Mesendoderm (in vitro differentiated cells): ENCODE measurements at regions not wholly inside any gene's neighbourhood (a gene's known extent, or its start where the extent isn't known, plus 50 kb on each side); places are given as distances from the start of the nearest gene placed in this dataset.

ENCODE experiments used
- DNase-seq: peaks from one replicate; pipeline ENCODE4 v3.0.0; 2013
- H2AK5ac ChIP-seq: 2 replicates; pipeline ENCODE4 v1.6.1; 2013; ENCODE audit warnings: low read length, inconsistent platforms
- H2BK120ac ChIP-seq: 2 replicates; pipeline ENCODE4 v1.6.1; 2013; ENCODE audit warnings: low read depth, mild to moderate bottlenecking, low read length, moderate library complexity, mixed read lengths
- H2BK15ac ChIP-seq: replicated peaks from 2 replicates; pipeline ENCODE4 v1.6.1; 2013; ENCODE audit warnings: low read depth, mild to moderate bottlenecking, moderate library complexity
- H2BK5ac ChIP-seq: 2 replicates; pipeline ENCODE4 v1.6.1; 2013; ENCODE audit warnings: low read length, inconsistent platforms
- H3K18ac ChIP-seq: 2 replicates; pipeline ENCODE4 v1.6.1; 2013; ENCODE audit warnings: mild to moderate bottlenecking, low read length, mixed read lengths
- H3K23ac ChIP-seq: one replicate; pipeline ENCODE4 v1.6.1; 2013; ENCODE audit warnings: low read length
- H3K27ac ChIP-seq: 2 replicates; pipeline ENCODE4 v1.5.1; 2013; ENCODE audit warnings: low read depth, mild to moderate bottlenecking, inconsistent platforms, low read length, moderate library complexity
- H3K27me3 ChIP-seq: 2 replicates; pipeline ENCODE4 v1.6.1; 2013; ENCODE audit warnings: low read length, control low read depth, mild to moderate bottlenecking, inconsistent platforms; ENCODE audit not compliant: insufficient read depth, poor library complexity
- H3K36me3 ChIP-seq: 2 replicates; pipeline ENCODE4 v1.6.1; 2013; ENCODE audit warnings: low read length, inconsistent platforms; ENCODE audit not compliant: control insufficient read depth, insufficient read depth
- H3K4ac ChIP-seq: one replicate; pipeline ENCODE4 v1.6.1; 2013; ENCODE audit warnings: low read depth, mild to moderate bottlenecking, low read length, moderate library complexity
- H3K4me1 ChIP-seq: 2 replicates; pipeline ENCODE4 v1.6.1; 2013; ENCODE audit warnings: low read depth, low read length, inconsistent platforms; ENCODE audit not compliant: control insufficient read depth
- H3K4me2 ChIP-seq: 2 replicates; pipeline ENCODE4 v1.6.1; 2013; ENCODE audit warnings: low read length
- H3K4me3 ChIP-seq: 2 replicates; pipeline ENCODE4 v1.5.1; 2013; ENCODE audit warnings: mild to moderate bottlenecking, low read length
- H3K56ac ChIP-seq: one replicate; pipeline ENCODE4 v1.6.1; 2013; ENCODE audit warnings: low read length
- H3K79me1 ChIP-seq: 2 replicates; pipeline ENCODE4 v1.6.1; 2013; ENCODE audit warnings: low read length, inconsistent platforms
- H3K79me2 ChIP-seq: 2 replicates; pipeline ENCODE4 v1.6.1; 2013; ENCODE audit warnings: mild to moderate bottlenecking, low read length; ENCODE audit not compliant: control insufficient read depth, insufficient read depth
- H3K9ac ChIP-seq: 2 replicates; pipeline ENCODE4 v1.6.1; 2013; ENCODE audit warnings: low read length, inconsistent platforms
- H4K5ac ChIP-seq: one replicate; pipeline ENCODE4 v1.6.1; 2013; ENCODE audit warnings: low read length
- H4K8ac ChIP-seq: one replicate; pipeline ENCODE4 v1.6.1; 2013; ENCODE audit warnings: low read depth, mild to moderate bottlenecking, control low read depth, low read length, moderate library complexity
- WGBS: extraction: QIAGEN DNeasy Blood & Tissue Kit; methylation state at CpG from one replicate; pipeline ENCODE4 v1.1.7; 2013; ENCODE audit warnings: low lambda C conversion rate, missing lambda C conversion rate; ENCODE audit not compliant: insufficient coverage; ENCODE audit errors: extremely low coverage; 5-methylcytosine and 5-hydroxymethylcytosine counted together

GRCh38 chr2:38154395-38154794, 78.4 kb upstream of the CYP1B1 start:
- H3K23ac ChIP-seq = no peak overlapping the region
- H4K5ac ChIP-seq = no peak overlapping the region
- no peak overlapping the region for H2BK120ac ChIP-seq
- no peak overlapping the region for H3K56ac ChIP-seq
- DNase-seq = no peak
- no peak overlapping the region for H2BK15ac ChIP-seq
- H3K79me1 ChIP-seq = no peaks in the 10 kb centered on the region
- no peaks in the 10 kb centered on the region for H3K79me2 ChIP-seq
- no peak overlapping the region for H3K27ac ChIP-seq
- no peaks in the 10 kb centered on the region for H3K36me3 ChIP-seq
- no peak overlapping the region for H3K4me2 ChIP-seq
- H2BK5ac ChIP-seq = peak overlapping the region; percentile 62
- H3K27me3 ChIP-seq = no peaks in the 10 kb centered on the region
- no peak overlapping the region for H4K8ac ChIP-seq
- no peak overlapping the region for H3K18ac ChIP-seq
- WGBS = no CpG with 5 or more reads among the region's 2 CpGs
- no peak overlapping the region for H3K4ac ChIP-seq
- H3K4me1 ChIP-seq = peaks cover 4% of the 10 kb centered on the region
- H2AK5ac ChIP-seq = no peak overlapping the region
- H3K4me3 ChIP-seq = no peak overlapping the region
- no peak overlapping the region for H3K9ac ChIP-seq

- H3K36me3 ChIP-seq = no peaks in the 10 kb centered on the region
- no peak overlapping the region for H3K27ac ChIP-seq
- H2BK15ac ChIP-seq = no peak overlapping the region
These were observed 77.7 kb upstream of the CYP1B1 start for GRCh38 chr2:38153476-38154135.

DNA sequence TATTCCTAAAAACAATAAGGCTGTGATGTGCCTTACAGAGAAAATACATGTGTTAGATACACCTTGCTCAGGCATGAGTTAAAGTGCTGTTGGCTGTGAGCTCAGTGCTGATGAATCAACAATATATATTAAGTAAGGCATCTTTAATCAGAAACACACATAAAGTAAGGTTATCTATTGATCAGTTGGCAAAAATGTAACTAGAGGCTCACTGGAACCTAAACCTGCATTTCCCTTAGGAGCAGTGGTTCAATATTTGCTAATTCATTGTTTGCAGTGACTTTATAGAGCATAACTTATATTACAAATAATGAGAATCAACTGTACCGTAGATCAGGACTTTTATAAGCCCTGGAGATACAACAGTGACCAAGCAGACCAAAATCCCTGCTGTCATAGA, 77.0 kb upstream of the CYP1B1 start:
- Histone ChIP-seq H2BK5ac (no peak overlapping the region), H3K9ac (no peak overlapping the region), H4K5ac (no peak overlapping the region), H3K27me3 (no peaks in the 10 kb centered on the region), H3K4me1 (peaks cover 4% of the 10 kb centered on the region), H4K8ac (no peak overlapping the region), H3K4me2 (no peak overlapping the region), H2BK15ac (no peak overlapping the region), H3K56ac (no peak overlapping the region), H3K23ac (no peak overlapping the region), H3K18ac (no peak overlapping the region), H3K4ac (no peak overlapping the region), H3K79me1 (no peaks in the 10 kb centered on the region), H3K36me3 (no peaks in the 10 kb centered on the region), H3K27ac (no peak overlapping the region), H2AK5ac (no peak overlapping the region), H3K4me3 (no peak overlapping the region), H3K79me2 (no peaks in the 10 kb centered on the region), H2BK120ac (no peak overlapping the region)
- DNase-seq = no peak
- WGBS = no CpG with 5 or more reads among the region's 1 CpG

More at GRCh38 chr2:38153476-38154135, 77.7 kb upstream of the CYP1B1 start:
- Histone ChIP-seq H3K27me3 (no peaks in the 10 kb centered on the region), H3K4ac (no peak overlapping the region), H3K4me3 (no peak overlapping the region), H3K4me1 (peaks cover 4% of the 10 kb centered on the region), H3K4me2 (no peak overlapping the region), H3K9ac (no peak overlapping the region), H3K79me2 (no peaks in the 10 kb centered on the region), H2BK120ac (no peak overlapping the region), H3K79me1 (no peaks in the 10 kb centered on the region), H4K5ac (no peak overlapping the region), H2BK5ac (no peak overlapping the region), H3K56ac (no peak overlapping the region), H3K23ac (no peak overlapping the region), H4K8ac (no peak overlapping the region), H2AK5ac (no peak overlapping the region), H3K18ac (no peak overlapping the region)
- no peak for DNase-seq
- WGBS = no CpG with 5 or more reads among the region's 6 CpGs

GRCh38 chr2:38152035-38152434, 76.1 kb upstream of the CYP1B1 start:
- H3K79me1 ChIP-seq = no peaks in the 10 kb centered on the region
- H3K79me2 ChIP-seq = no peaks in the 10 kb centered on the region
- no peak overlapping the region for H3K56ac ChIP-seq
- H3K9ac ChIP-seq = no peak overlapping the region
- no peak overlapping the region for H2BK15ac ChIP-seq
- H3K4me3 ChIP-seq = no peak overlapping the region
- no peak for DNase-seq
- H3K23ac ChIP-seq = no peak overlapping the region
- H3K4me2 ChIP-seq = no peak overlapping the region
- H2BK5ac ChIP-seq = no peak overlapping the region
- H3K36me3 ChIP-seq = no peaks in the 10 kb centered on the region
- peaks cover 6% of the 10 kb centered on the region for H3K4me1 ChIP-seq
- no CpG with 5 or more reads among the region's 4 CpGs for WGBS
- no peak overlapping the region for H3K4ac ChIP-seq
- no peak overlapping the region for H4K8ac ChIP-seq
- no peak overlapping the region for H2BK120ac ChIP-seq
- H3K27me3 ChIP-seq = no peaks in the 10 kb centered on the region
- H3K18ac ChIP-seq = no peak overlapping the region
- H3K27ac ChIP-seq = no peak overlapping the region
- no peak overlapping the region for H4K5ac ChIP-seq
- H2AK5ac ChIP-seq = no peak overlapping the region

DNA sequence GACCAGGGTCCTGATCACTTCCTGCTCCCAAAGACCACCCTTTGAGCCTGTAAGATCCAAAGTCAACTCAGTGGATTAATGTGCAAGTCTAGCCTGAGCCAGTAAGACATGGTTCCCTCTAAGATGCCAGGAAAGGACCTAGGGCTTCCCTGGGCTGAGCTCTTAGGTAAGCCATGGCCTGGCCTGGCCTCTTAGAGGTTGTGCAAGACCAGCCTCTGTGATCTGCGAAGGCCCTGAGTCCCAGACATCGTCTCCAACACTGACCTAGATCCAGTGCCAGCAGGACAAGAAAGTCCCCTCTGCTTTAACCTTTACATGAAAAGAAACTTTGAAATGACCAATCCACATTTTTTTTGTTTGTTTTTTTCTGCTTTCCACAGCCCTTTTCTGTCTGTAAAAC, 73.6 kb upstream of the CYP1B1 start:
- DNase-seq = no peak
- Histone ChIP-seq H3K4me1 (peaks cover 5% of the 10 kb centered on the region), H3K23ac (no peak overlapping the region), H3K4ac (no peak overlapping the region), H3K18ac (no peak overlapping the region), H3K9ac (no peak overlapping the region), H2BK15ac (no peak overlapping the region), H3K4me2 (no peak overlapping the region), H2AK5ac (no peak overlapping the region), H3K79me2 (no peaks in the 10 kb centered on the region), H3K4me3 (no peak overlapping the region), H2BK5ac (no peak overlapping the region), H2BK120ac (no peak overlapping the region), H3K27ac (no peak overlapping the region), H3K36me3 (no peaks in the 10 kb centered on the region), H4K5ac (no peak overlapping the region), H4K8ac (no peak overlapping the region), H3K79me1 (no peaks in the 10 kb centered on the region), H3K27me3 (no peaks in the 10 kb centered on the region), H3K56ac (no peak overlapping the region)
- no CpG with 5 or more reads among the region's 2 CpGs for WGBS

- Histone ChIP-seq H3K4me1 (peaks cover 2% of the 10 kb centered on the region), H2AK5ac (no peak overlapping the region)
- WGBS = no CpG with 5 or more reads among the region's 5 CpGs
These were observed 72.5 kb upstream of the CYP1B1 start for GRCh38 chr2:38148501-38148900.

More at GRCh38 chr2:38148501-38148900, 72.5 kb upstream of the CYP1B1 start:
- Histone ChIP-seq H3K36me3 (no peaks in the 10 kb centered on the region), H3K23ac (no peak overlapping the region), H3K18ac (peak overlapping the region; percentile 35), H2BK15ac (no peak overlapping the region), H3K4ac (no peak overlapping the region), H3K4me3 (no peak overlapping the region), H3K79me2 (no peaks in the 10 kb centered on the region), H3K27me3 (no peaks in the 10 kb centered on the region), H3K79me1 (no peaks in the 10 kb centered on the region), H3K4me2 (no peak overlapping the region), H2BK5ac (no peak overlapping the region), H3K27ac (no peak overlapping the region), H2BK120ac (no peak overlapping the region), H3K56ac (no peak overlapping the region), H3K9ac (no peak overlapping the region), H4K8ac (no peak overlapping the region), H4K5ac (no peak overlapping the region)
- DNase-seq = no peak
